ENCODE measurements at regions not wholly inside any gene's neighbourhood (a gene's known extent, or its start where the extent isn't known, plus 50 kb on each side); places are given as distances from the start of the nearest gene placed in this dataset.

- TF ChIP-seq PKNOX1 (IDR thresholded peaks at IDR 0.05), result no peak
- no peak for TF ChIP-seq SUZ12 (IDR thresholded peaks at IDR 0.05)
- TF ChIP-seq SP1 (IDR thresholded peaks at IDR 0.05), result no peak
- TF ChIP-seq BHLHE40 (IDR thresholded peaks at IDR 0.05; ENCODE audit: borderline replicate concordance), result no peak
- TF ChIP-seq NFRKB (IDR thresholded peaks at IDR 0.05), result no peak
- no peak for TF ChIP-seq FOXA1 (IDR thresholded peaks at IDR 0.05)
- no peak for TF ChIP-seq FOXM1 (IDR thresholded peaks at IDR 0.05; ENCODE audit: borderline replicate concordance)
- TF ChIP-seq CTBP1 (IDR thresholded peaks at IDR 0.05; ENCODE audit: borderline replicate concordance), result no peak
- no peak for TF ChIP-seq ELF4 (IDR thresholded peaks at IDR 0.05)
- TF ChIP-seq ARNT (IDR thresholded peaks at IDR 0.05), result no peak
Observed at GRCh38 chr3:110614186-110614585, 457.4 kb upstream of the NECTIN3 start.

All from HEK293T (cell line).